Thyroid gland (tissue), 4 donors: ENCODE measurements at regions not wholly inside any gene's neighbourhood (a gene's known extent, or its start where the extent isn't known, plus 50 kb on each side); places are given as distances from the start of the nearest gene placed in this dataset.

Source experiments
- POLR2A ChIP-seq, 2 donors: fragments of 450-650 bp; IDR thresholded peaks; one replicate each; pipeline ENCODE4 v1.6.1; 2017; ENCODE audit warnings: antibody characterized with exemption in 2 of 2, mild to moderate bottlenecking in 2 of 2, moderate library complexity in 1 of 2
- TF ChIP-seq, protein P1 (sequence below), 6 experiments: fragments of 200-600 bp in 3 of 6; fragments of 450-650 bp in 3 of 6; sonication (generic) in 3 of 6; IDR thresholded peaks; one replicate each; pipeline ENCODE4 v1.5.1; 2016 to 2019; ENCODE audit warnings: antibody characterized with exemption in 6 of 6, mild to moderate bottlenecking in 2 of 6, inconsistent platforms in 1 of 6, moderate library complexity in 1 of 6

DNA sequence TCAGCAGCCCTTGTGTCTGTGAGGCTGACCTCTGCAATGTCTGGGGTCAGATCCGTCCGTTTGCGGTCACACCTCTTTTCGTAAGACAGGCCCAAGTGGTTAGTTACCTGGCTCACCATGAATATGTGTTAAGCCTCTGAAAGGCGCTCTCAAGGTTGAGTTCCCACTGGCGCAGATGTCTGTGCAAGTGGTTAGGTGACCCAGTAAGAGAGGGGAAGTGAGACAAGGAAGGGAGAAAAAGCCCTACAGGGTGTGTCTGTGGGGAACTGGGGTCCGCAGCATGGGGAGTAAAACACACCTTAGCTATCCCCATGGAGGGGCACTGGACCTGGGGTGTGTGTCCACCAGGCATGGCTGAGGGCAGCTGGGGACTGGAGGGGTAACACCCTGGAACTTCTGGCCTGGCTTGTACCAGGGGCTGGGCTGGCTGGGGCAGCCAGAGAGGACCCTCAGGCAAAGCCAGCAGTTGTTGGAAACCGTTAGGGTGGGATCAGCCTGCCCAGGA is 391.6 kb upstream of the PROK2 start:
- no peak for TF ChIP-seq POLR2A (IDR thresholded peaks at IDR 0.05)
- TF ChIP-seq, protein P1, sequence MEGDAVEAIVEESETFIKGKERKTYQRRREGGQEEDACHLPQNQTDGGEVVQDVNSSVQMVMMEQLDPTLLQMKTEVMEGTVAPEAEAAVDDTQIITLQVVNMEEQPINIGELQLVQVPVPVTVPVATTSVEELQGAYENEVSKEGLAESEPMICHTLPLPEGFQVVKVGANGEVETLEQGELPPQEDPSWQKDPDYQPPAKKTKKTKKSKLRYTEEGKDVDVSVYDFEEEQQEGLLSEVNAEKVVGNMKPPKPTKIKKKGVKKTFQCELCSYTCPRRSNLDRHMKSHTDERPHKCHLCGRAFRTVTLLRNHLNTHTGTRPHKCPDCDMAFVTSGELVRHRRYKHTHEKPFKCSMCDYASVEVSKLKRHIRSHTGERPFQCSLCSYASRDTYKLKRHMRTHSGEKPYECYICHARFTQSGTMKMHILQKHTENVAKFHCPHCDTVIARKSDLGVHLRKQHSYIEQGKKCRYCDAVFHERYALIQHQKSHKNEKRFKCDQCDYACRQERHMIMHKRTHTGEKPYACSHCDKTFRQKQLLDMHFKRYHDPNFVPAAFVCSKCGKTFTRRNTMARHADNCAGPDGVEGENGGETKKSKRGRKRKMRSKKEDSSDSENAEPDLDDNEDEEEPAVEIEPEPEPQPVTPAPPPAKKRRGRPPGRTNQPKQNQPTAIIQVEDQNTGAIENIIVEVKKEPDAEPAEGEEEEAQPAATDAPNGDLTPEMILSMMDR (IDR thresholded peaks at IDR 0.05): no peak
